Left ventricle myocardium inferior (tissue), 1 donor: ENCODE measurements at regions not wholly inside any gene's neighbourhood (a gene's known extent, or its start where the extent isn't known, plus 50 kb on each side); places are given as distances from the start of the nearest gene placed in this dataset.

Experiments
- DNase-seq: peaks from one replicate; pipeline ENCODE4 v3.0.0-alpha.2; 2020
- H3K27ac ChIP-seq: fragments of 200-600 bp; replicated peaks from 2 replicates; pipeline ENCODE4 v1.8.0; 2021
- H3K27me3 ChIP-seq: fragments of 200-600 bp; 2 replicates; pipeline ENCODE4 v1.8.0; 2021; ENCODE audit warnings: low read depth
- H3K36me3 ChIP-seq: fragments of 200-600 bp; 2 replicates; pipeline ENCODE4 v1.8.0; 2021
- H3K4me1 ChIP-seq: fragments of 200-600 bp; 2 replicates; pipeline ENCODE4 v1.8.0; 2021
- H3K4me3 ChIP-seq: fragments of 200-600 bp; 2 replicates; pipeline ENCODE4 v1.8.0; 2021; ENCODE audit warnings: mild to moderate bottlenecking, moderate library complexity
- H3K9me3 ChIP-seq: fragments of 200-600 bp; replicated peaks from 2 replicates; pipeline ENCODE4 v1.8.0; 2021
- CTCF ChIP-seq: fragments of 200-600 bp; IDR thresholded peaks from 2 replicates; pipeline ENCODE4 v1.8.0; 2021; ENCODE audit warnings: antibody characterized with exemption, mild to moderate bottlenecking, borderline replicate concordance
- intact Hi-C: fragments of 100-400 bp; cut with micrococcal nuclease; formaldehyde crosslinking; loops from one replicate; pipeline ENCODE4 v1.11.0; 2022
- donor health status: DM: no; HTN: yes; CAD: no; lungs with severe emphysema.

GRCh38 chr4:24403265-24403664 lies 181.1 kb downstream of the DHX15 start:
- no peaks in the 10 kb centered on the region for H3K4me1 ChIP-seq
- H3K9me3 ChIP-seq, result peaks cover 1% of the 10 kb centered on the region
- no peak for DNase-seq
- no peaks in the 10 kb centered on the region for H3K27me3 ChIP-seq
- no peak overlapping the region for H3K4me3 ChIP-seq
- H3K27ac ChIP-seq, result no peak overlapping the region
- no peaks in the 10 kb centered on the region for H3K36me3 ChIP-seq
- intact Hi-C loops, result no loop called here
- no peak for TF ChIP-seq CTCF

- TF ChIP-seq CTCF, result no peak
- DNase-seq, result no peak
- H3K36me3 ChIP-seq, result no peaks in the 10 kb centered on the region
- no peaks in the 10 kb centered on the region for H3K27me3 ChIP-seq
- no peak overlapping the region for H3K4me3 ChIP-seq
- no peaks in the 10 kb centered on the region for H3K4me1 ChIP-seq
- intact Hi-C loops, result no loop called here
- H3K9me3 ChIP-seq, result no peaks in the 10 kb centered on the region
- H3K27ac ChIP-seq, result no peak overlapping the region
Measured at GRCh38 chr4:24400537-24400936, 183.8 kb downstream of the DHX15 start.

DNA sequence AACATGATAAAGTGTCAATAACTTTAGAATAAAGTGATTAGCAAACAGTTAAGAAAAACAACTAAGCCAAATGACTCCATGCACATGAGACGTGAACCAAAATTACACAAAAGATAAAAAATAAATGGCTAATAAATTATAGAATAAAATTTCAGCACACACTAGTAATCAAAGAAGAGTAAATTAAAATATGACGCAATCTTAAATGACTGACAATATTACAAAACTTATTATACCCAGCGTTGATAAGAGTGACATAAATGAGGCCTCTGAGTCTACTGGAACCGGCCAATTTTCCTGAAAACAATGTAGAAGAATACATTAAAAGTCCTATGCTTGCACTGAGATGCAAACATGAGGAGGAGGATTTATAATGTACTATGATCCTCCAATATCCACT lies 187.4 kb downstream of the DHX15 start:
- DNase-seq, result no peak
- intact Hi-C loops, result no loop called here
- Histone ChIP-seq H3K27me3 (no peaks in the 10 kb centered on the region), H3K27ac (no peak overlapping the region), H3K36me3 (no peaks in the 10 kb centered on the region), H3K9me3 (no peaks in the 10 kb centered on the region), H3K4me3 (no peak overlapping the region), H3K4me1 (no peaks in the 10 kb centered on the region)
- no peak for TF ChIP-seq CTCF

DNA sequence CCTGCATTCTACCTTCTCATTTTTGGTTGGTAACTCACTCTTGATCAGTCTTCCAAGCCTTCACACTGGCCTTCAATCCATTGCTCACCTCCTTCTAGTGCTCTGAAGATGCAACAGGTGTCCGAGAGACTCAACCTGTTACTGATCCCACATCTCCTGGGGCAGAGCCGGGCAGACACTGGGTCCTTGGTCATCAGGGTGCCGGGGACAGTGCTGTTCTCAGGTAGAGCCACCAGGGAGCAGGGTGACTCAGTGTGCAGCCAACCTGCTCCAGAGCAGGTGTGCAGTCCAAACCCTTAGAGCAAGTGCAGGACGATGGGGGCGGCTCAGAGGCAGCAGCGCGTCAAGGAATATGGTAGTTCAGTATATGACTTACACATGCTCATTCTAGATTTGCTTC lies 188.4 kb downstream of the DHX15 start:
- H3K27me3 ChIP-seq, result no peaks in the 10 kb centered on the region
- H3K9me3 ChIP-seq, result no peaks in the 10 kb centered on the region
- intact Hi-C loops, result no loop called here
- no peak for DNase-seq
- no peak overlapping the region for H3K27ac ChIP-seq
- no peak for TF ChIP-seq CTCF
- no peak overlapping the region for H3K4me3 ChIP-seq
- H3K4me1 ChIP-seq, result no peaks in the 10 kb centered on the region
- H3K36me3 ChIP-seq, result no peaks in the 10 kb centered on the region

- Histone ChIP-seq H3K4me3 (no peak overlapping the region), H3K36me3 (no peaks in the 10 kb centered on the region), H3K27ac (no peak overlapping the region), H3K27me3 (no peaks in the 10 kb centered on the region), H3K9me3 (no peaks in the 10 kb centered on the region), H3K4me1 (no peaks in the 10 kb centered on the region)
- TF ChIP-seq CTCF, result no peak
- intact Hi-C loops, result no loop called here
- no peak for DNase-seq
Measured at GRCh38 chr4:24394041-24394440, 190.3 kb downstream of the DHX15 start.

- no peaks in the 10 kb centered on the region for H3K9me3 ChIP-seq
Measured at GRCh38 chr4:24392613-24393012, 191.7 kb downstream of the DHX15 start.

More at GRCh38 chr4:24392613-24393012, 191.7 kb downstream of the DHX15 start:
- Histone ChIP-seq H3K4me1 (no peaks in the 10 kb centered on the region), H3K27me3 (no peaks in the 10 kb centered on the region), H3K4me3 (no peak overlapping the region), H3K36me3 (no peaks in the 10 kb centered on the region), H3K27ac (no peak overlapping the region)
- intact Hi-C loops, result no loop called here
- TF ChIP-seq CTCF, result no peak
- no peak for DNase-seq
